ENCODE measurements at regions not wholly inside any gene's neighbourhood (a gene's known extent, or its start where the extent isn't known, plus 50 kb on each side); places are given as distances from the start of the nearest gene placed in this dataset.
"Not testable (repeated sequence)": the region's sequence is repeated elsewhere in the genome, so short reads cannot be mapped to it uniquely, and the experiment has no call there.

DNA sequence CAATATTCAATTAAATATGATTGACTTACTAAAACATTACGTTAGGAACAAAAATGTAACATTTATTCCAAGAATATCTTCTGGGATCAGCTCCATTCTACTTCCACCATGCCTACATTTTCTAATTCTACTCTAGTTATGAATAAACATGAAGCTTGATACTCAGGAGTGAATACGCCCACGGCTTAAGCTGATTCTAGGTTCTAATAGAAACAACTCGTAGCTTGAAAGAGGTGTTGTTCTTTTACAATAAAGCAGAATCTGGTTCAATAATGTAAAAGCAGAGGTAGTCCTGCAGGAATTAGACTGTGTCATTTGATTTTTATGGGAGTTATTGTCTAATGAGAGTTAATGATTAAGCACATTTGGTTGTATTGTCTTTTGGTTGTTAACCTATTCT lies 107.3 kb upstream of the OLIG3 start:
- in situ Hi-C loops (cut with HindIII; ENCODE audit: low pct_unique_long_range_greater_than_20kb, low sequenced_read_pairs), result no loop called here
- no peak for DNase-seq (ENCODE audit: low read depth, low spot score)

DNA sequence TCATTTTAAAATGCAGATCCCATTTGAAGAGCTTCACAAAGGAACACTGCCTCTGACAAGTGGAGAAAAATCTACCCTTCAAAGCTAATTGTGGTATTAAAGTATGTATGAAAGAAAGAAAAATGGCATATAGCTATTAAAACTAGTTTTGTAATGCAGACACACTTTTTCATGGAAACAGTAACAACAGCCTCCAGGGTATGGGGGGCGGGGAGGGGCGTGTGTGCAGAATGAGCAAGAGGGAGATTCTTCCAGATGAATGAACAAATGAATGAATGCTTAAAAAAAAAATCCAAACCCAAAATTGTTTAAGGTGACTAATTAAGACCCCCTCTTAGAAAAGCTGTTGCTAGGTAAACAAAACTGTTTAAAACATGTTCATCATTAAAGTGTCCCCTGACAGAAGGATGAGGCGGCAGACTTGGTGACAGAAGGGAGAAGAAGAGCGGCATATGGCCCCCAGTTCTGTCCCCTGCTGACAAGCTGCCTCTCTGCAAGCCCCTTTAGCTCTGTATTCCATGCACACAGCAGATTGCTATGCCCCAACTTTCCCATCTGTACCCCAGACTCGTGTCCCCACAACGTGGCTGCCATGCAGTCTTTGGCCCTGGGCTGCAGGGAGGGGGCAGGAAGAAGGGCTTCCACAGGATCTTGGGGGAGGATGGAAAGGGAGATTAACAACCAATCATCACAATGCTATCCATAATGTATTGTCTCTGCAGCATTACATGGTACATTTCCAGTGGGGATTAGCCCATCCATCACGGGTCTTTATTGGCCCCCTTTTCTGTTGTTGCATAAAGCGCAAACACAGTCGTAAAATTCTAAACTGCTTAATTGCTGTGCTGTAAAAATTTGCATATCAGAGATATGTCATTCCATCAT lies 108.4 kb upstream of the OLIG3 start:
- in situ Hi-C loops (cut with HindIII; ENCODE audit: low pct_unique_long_range_greater_than_20kb, low sequenced_read_pairs), result no loop called here
- no peak for DNase-seq (ENCODE audit: low read depth, low spot score)

- DNase-seq (ENCODE audit: low read depth, low spot score), result no peak
- in situ Hi-C loops (cut with HindIII; ENCODE audit: low pct_unique_long_range_greater_than_20kb, low sequenced_read_pairs), result no loop called here
These were observed 116.5 kb upstream of the OLIG3 start for GRCh38 chr6:137610702-137611101.

DNA sequence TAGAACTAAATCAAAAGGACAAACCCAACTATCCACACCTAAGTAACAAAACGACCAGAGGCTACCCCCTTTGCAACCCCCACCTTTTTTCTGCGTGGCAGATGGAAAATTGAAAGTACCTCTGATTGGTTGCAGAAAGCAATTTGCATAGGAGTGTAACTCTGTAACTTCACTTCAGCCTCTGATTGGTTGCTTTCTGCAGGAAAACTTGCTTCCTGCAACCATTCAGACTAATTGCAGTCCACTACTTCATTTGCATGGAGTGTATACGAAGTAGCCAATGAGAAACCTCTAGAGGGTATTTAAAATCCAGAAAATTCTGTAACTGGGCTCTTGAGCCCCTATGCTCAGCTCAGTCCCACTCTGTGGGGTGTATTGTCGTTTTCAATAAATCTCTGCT lies 129.1 kb upstream of the OLIG3 start:
- in situ Hi-C loops (cut with HindIII; ENCODE audit: low pct_unique_long_range_greater_than_20kb, low sequenced_read_pairs), result no loop called here
- DNase-seq (ENCODE audit: low read depth, low spot score), result no peak

- in situ Hi-C loops (cut with HindIII; ENCODE audit: low pct_unique_long_range_greater_than_20kb, low sequenced_read_pairs), result no loop called here
- DNase-seq (ENCODE audit: low read depth, low spot score), result no peak
These were observed 131.0 kb upstream of the OLIG3 start for GRCh38 chr6:137625100-137625661.

DNA sequence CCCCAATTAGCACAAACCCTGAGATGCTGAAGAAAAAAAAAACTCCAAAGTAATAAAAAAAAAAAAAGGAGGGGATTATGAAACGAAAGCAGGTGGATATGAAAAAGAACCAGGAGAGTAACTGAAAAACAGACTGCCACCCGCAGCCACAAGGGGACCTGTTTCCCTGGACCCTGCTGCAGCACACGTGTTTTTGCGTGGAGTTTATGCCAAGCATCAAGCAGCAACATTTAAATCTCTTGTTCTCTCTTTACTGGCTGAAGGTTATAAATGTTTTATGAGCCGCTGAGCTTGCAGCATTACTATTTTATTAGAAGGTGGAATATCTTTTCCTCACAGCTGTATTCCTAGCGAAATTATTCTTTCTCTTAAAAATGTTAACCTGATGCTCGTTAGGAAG lies 131.6 kb upstream of the OLIG3 start:
- no peak for DNase-seq (ENCODE audit: low read depth, low spot score)
- in situ Hi-C loops (cut with HindIII; ENCODE audit: low pct_unique_long_range_greater_than_20kb, low sequenced_read_pairs), result no loop called here

GRCh38 chr6:137630666-137631065 lies 136.5 kb upstream of the OLIG3 start:
- no peak for DNase-seq (ENCODE audit: low read depth, low spot score)
- in situ Hi-C loops (cut with HindIII; ENCODE audit: low pct_unique_long_range_greater_than_20kb, low sequenced_read_pairs), result no loop called here

DNA sequence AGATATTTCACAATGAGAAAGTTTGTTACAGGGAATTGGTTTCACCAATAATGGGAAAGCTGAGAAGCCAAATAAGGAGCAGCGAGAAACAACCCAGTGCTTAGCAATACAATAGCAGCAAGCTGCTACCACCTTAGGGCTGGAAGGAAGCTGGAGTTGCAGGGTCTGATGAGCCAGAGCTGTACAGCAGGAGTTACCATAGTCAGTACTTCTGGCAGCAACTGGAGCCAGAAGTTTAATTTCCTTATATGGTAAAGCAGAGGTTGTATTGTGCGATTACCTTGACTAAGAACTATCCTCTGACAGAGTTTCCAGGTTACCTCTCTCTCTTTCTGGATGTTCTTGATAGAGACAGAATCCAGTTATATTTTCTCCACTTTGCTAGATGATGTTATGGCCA lies 137.1 kb upstream of the OLIG3 start:
- DNase-seq (ENCODE audit: low read depth, low spot score), result no peak
- in situ Hi-C loops (cut with HindIII; ENCODE audit: low pct_unique_long_range_greater_than_20kb, low sequenced_read_pairs), result no loop called here

DNA sequence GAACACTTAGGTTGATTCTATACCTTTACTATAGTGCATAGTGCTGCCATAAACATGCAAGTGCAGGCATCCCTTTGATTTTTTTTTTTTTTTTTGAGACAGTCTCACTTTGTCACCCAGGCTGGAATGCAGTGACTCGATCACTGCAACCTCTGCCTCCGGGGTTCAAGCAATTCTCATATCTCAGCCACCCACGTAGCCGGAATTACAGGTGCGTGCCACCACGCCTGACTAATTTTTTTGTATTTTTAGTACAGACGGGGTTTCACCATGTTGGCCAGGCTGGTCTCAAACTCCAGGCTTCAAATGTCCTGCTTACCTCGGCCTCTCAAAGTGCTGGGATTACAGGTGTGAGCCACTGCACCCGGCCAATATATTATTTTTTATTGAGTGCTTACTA lies 140.0 kb upstream of the OLIG3 start:
- in situ Hi-C loops (cut with HindIII; ENCODE audit: low pct_unique_long_range_greater_than_20kb, low sequenced_read_pairs); DNase-seq (ENCODE audit: low read depth, low spot score): not testable (repeated sequence)

GRCh38 chr6:137637121-137637520 lies 142.9 kb upstream of the OLIG3 start:
- DNase-seq (ENCODE audit: low read depth, low spot score), result peak; percentile 96
- in situ Hi-C loops (cut with HindIII; ENCODE audit: low pct_unique_long_range_greater_than_20kb, low sequenced_read_pairs), result no loop called here

DNA sequence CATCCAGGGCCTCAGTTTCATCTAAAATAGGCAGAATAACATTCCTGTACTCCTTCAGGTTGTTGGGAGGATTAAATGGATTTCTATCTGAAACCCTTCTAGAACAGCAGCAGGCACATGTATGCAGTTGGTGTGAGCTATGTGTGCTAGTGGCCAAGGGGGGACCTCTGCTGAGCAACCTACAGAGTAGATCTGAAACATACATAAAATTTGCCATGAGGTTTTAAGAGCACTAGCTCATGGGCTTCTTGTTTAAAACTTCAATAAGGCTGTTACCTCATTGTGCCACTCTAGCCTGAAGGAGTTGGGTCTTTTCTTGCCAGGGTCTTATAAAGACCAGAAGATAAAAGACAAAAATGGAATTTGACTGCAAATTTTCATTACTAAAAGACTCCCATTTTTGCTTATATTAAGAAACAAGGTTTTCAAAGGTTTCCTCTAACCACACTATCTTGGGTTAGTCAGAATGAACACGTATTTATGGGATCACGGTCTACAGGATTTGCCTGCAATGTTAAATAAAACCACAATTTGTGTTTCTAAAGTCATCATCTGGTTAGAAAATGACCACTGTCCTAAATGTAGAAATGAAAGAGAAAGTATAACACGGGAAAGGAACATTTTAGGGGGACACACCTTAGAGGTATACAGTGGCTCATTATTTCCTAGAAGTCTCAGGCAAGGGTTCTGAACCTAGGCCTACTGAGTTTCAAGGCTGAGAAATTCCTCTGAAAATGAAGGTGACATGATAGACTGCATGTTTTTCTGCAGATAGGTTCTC lies 144.9 kb upstream of the OLIG3 start:
- DNase-seq (ENCODE audit: low read depth, low spot score), result no peak
- in situ Hi-C loops (cut with HindIII; ENCODE audit: low pct_unique_long_range_greater_than_20kb, low sequenced_read_pairs), result no loop called here

- in situ Hi-C loops (cut with HindIII; ENCODE audit: low pct_unique_long_range_greater_than_20kb, low sequenced_read_pairs), result no loop called here
- DNase-seq (ENCODE audit: low read depth, low spot score), result no peak
These were observed 145.9 kb upstream of the OLIG3 start for GRCh38 chr6:137640086-137640485.

DNA sequence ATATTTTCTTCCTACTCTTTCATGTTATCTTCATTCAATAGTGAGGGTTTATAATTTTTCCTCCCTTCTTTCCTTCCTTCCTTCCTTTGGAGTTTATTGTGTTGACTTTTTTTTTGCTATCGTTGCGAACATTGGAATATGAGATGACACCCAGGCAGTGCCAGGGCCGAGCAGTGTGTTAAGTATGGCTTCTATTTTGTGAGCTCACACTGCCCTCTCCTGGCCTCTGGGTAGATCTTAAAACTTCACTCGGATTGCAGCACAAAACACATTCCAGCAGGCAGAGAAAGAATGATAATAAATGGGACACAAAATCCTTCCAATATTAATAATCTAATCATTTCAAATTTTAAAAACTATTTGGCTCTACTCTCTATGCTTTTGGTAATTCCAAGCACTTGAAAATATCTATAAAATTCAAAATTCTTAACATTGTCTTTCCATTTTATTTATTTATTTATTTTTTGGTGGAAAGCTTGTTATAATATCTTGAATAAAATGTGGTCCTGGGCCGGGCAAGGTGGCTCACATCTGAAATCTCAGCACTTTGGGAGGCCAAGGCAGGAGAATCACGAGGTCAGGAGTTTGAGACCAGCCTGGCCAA lies 147.4 kb upstream of the OLIG3 start:
- DNase-seq (ENCODE audit: low read depth, low spot score), result peak; percentile 84
- in situ Hi-C loops (cut with HindIII; ENCODE audit: low pct_unique_long_range_greater_than_20kb, low sequenced_read_pairs), result no loop called here

GRCh38 chr6:137643210-137643609 lies 149.0 kb upstream of the OLIG3 start:
- DNase-seq (ENCODE audit: low read depth, low spot score); in situ Hi-C loops (cut with HindIII; ENCODE audit: low pct_unique_long_range_greater_than_20kb, low sequenced_read_pairs): not testable (repeated sequence)

- DNase-seq (ENCODE audit: low read depth, low spot score); in situ Hi-C loops (cut with HindIII; ENCODE audit: low pct_unique_long_range_greater_than_20kb, low sequenced_read_pairs): not testable (repeated sequence)
These were observed 149.4 kb upstream of the OLIG3 start for GRCh38 chr6:137643644-137644043.

DNA sequence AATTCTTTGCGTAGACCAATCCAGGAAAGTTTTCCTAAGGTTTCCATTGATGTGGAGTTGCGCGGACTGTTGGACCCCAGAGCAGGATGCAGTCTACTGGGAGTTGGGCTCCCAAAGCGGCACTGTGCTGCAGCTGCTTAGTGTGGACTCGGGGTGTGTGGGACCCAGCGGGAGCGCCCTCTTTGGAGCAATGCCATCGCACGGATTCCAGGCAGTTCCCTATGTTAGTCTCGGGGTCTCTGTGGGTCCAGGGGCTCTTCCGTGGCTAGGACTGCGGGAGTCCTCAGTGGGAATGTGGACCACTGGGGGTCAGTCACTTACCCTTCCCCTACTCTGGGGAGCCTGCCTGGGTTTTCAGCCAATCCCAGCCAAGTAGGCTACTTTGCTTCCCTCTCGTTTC lies 151.7 kb upstream of the OLIG3 start:
- in situ Hi-C loops (cut with HindIII; ENCODE audit: low pct_unique_long_range_greater_than_20kb, low sequenced_read_pairs), result no loop called here
- DNase-seq (ENCODE audit: low read depth, low spot score), result no peak

DNA sequence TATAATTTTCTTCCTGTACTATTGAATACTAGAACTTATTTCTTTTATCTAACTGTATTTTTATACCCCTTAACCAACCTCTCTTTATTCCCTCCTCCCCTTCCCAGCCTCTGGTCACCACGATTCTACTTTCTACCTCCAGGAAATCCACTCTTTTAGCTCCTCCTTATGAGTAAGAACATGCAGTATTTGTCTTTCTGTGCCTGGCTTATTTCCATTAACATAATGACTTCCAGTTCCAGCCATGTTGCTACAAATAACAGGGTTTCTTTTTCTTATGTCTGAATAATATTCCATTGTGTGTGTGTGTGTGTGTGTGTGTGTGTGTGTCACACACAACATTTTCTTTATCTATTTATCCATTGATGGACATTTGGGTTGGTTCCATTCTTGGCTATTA lies 152.3 kb upstream of the OLIG3 start:
- DNase-seq (ENCODE audit: low read depth, low spot score), result no peak
- in situ Hi-C loops (cut with HindIII; ENCODE audit: low pct_unique_long_range_greater_than_20kb, low sequenced_read_pairs), result no loop called here

DNA sequence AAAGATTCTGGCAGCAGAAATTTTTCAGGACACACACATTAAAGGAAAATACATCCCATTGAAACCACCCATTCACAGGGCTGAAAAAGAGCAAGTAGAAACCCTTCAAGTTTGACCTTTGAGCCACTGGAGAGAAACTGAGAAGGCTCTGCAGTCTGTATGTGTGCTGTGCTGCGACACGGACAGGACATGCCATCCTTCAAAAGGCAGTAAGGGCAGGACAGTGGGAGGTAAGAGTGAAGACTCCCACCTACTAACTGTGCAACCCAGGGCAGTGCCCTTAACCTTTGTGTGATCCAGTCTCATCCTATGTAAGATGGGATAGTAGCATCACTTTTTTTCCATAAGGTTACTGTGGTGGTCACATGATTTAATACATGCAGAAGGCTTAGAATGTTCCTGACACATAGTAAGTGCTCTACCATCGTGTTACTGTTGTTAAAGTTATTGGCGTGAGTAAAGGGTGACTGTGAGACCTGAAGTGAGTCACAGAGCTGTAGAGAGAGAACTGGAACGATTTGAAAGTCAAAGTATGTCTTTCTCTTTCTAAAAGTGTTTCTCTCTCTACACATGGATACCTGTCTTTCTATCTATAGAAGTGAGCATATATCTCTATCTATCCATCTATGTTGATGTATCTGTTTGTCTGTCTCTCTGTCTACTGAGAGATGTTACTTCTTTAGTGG lies 153.7 kb upstream of the OLIG3 start:
- DNase-seq (ENCODE audit: low read depth, low spot score), result no peak
- in situ Hi-C loops (cut with HindIII; ENCODE audit: low pct_unique_long_range_greater_than_20kb, low sequenced_read_pairs), result no loop called here
